SH-SY5Y (cell line): ENCODE measurements at regions not wholly inside any gene's neighbourhood (a gene's known extent, or its start where the extent isn't known, plus 50 kb on each side); places are given as distances from the start of the nearest gene placed in this dataset.

Experiments used
- GATA2 ChIP-seq: IDR thresholded peaks from 2 replicates; pipeline ENCODE4 v1.6.1; 2011; ENCODE audit warnings: mild to moderate bottlenecking, low read depth, low read length
- GATA3 ChIP-seq: IDR thresholded peaks from 2 replicates; pipeline ENCODE4 v1.6.1; 2011; ENCODE audit warnings: low read depth, mild to moderate bottlenecking, low read length, moderate library complexity

GRCh38 chr13:99656092-99656745, 154.9 kb downstream of the TM9SF2 start:
- TF ChIP-seq GATA2 = no peak
- TF ChIP-seq GATA3 = no peak
